H1 (cell line): ENCODE measurements at regions not wholly inside any gene's neighbourhood (a gene's known extent, or its start where the extent isn't known, plus 50 kb on each side); places are given as distances from the start of the nearest gene placed in this dataset.

Experiments
- CEBPB ChIP-seq: IDR thresholded peaks from 2 replicates; pipeline ENCODE4 v1.6.1; 2012; ENCODE audit warnings: low read depth, low read length
- HDAC6 ChIP-seq: IDR thresholded peaks from one replicate; pipeline ENCODE4 v1.7.1; 2012; ENCODE audit warnings: low read depth, mild to moderate bottlenecking, inconsistent platforms, low read length, moderate library complexity
- MAFK ChIP-seq: IDR thresholded peaks from 2 replicates; pipeline ENCODE4 v1.6.1; 2012; ENCODE audit warnings: low read depth, mild to moderate bottlenecking, improper control_type of control experiment, low read length
- PHF8 ChIP-seq: fragments of 200-600 bp; sonication (generic); conservative IDR thresholded peaks from 2 replicates; pipeline ENCODE4 v1.7.1; 2012; ENCODE audit warnings: low read depth, mild to moderate bottlenecking, inconsistent platforms, low read length, moderate library complexity
- RAD21 ChIP-seq, 2 experiments: IDR thresholded peaks in 1 of 2; conservative IDR thresholded peaks in 1 of 2; 2 replicates each; pipeline ENCODE4 v1.6.1; 2011; ENCODE audit warnings: low read depth in 2 of 2, low read length in 2 of 2, improper control_type of control experiment in 1 of 2, inconsistent platforms in 1 of 2, mild to moderate bottlenecking in 1 of 2, moderate library complexity in 1 of 2
- RFX5 ChIP-seq: IDR thresholded peaks from 2 replicates; pipeline ENCODE4 v1.6.1; 2011; ENCODE audit warnings: low read depth, low read length, improper control_type of control experiment, borderline replicate concordance
- SUZ12 ChIP-seq: fragments of 200-600 bp; sonication (generic); IDR thresholded peaks from 2 replicates; pipeline ENCODE4 v1.6.1; 2012; ENCODE audit warnings: mild to moderate bottlenecking, inconsistent platforms, low read length, moderate library complexity, mixed read lengths
- TAF1 ChIP-seq: IDR thresholded peaks from 2 replicates; pipeline ENCODE4 v1.6.1; 2011; ENCODE audit warnings: mild to moderate bottlenecking, low read depth, low read length

GRCh38 chr16:59690216-59690615 lies 956.1 kb upstream of the GOT2 start (continued):
- TF ChIP-seq SUZ12 (no peak), TAF1 (no peak), PHF8 (no peak), CEBPB (no peak), HDAC6 (no peak), RFX5 (no peak), MAFK (no peak), RAD21 (IDR thresholded peaks at IDR 0.05 in 1 of 2, conservative IDR thresholded peaks at IDR 0.05 in 1 of 2; ENCODE audit: low read depth in 2 of 2, low read length in 2 of 2) (no peak)
